Activated CD4-positive, alpha-beta T cell treated with anti-CD3 and anti-CD28 coated beads for 48 hours (primary cell): ENCODE measurements at regions not wholly inside any gene's neighbourhood (a gene's known extent, or its start where the extent isn't known, plus 50 kb on each side); places are given as distances from the start of the nearest gene placed in this dataset.

Experiments used
- DNase-seq: peaks from one replicate; pipeline ENCODE4 v3.0.0-alpha.2; 2020

GRCh38 chr10:52869864-52870263, 97.3 kb upstream of the MBL2 start:
- no peak for DNase-seq

GRCh38 chr10:52865213-52865612, 92.6 kb upstream of the MBL2 start:
- no peak for DNase-seq

GRCh38 chr10:52864201-52865106, 91.9 kb upstream of the MBL2 start:
- no peak for DNase-seq

GRCh38 chr10:52858722-52859121, 86.1 kb upstream of the MBL2 start:
- no peak for DNase-seq

- DNase-seq = no peak
Observed at GRCh38 chr10:52855546-52856325, 83.2 kb upstream of the MBL2 start.

- DNase-seq = no peak
Observed at GRCh38 chr10:52853704-52854103, 81.1 kb upstream of the MBL2 start.

GRCh38 chr10:52836816-52837215, 64.2 kb upstream of the MBL2 start:
- DNase-seq = no peak
